ENCODE measurements at regions not wholly inside any gene's neighbourhood (a gene's known extent, or its start where the extent isn't known, plus 50 kb on each side); places are given as distances from the start of the nearest gene placed in this dataset.

DNA sequence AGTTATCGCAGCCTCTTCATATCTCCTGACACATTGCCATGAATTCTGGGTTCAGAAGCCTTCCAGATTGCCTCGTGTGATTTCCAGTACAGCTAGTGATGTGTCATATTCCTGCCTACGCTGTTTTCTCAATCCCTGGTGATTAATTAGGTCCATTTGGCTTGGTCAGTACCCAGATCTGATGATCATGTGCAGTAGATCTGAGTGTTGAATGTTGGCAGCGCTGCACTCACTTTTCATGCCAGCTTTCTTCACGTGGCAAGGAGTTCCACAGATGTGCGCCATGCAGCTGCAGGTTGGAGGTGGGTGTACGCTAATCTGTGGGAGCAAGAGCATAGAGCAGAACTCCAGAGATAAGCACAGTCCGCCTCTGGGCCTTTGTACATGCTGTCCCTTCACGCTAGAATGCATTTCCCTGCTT lies 86.9 kb upstream of the COL6A5 start:
- H3K27me3 ChIP-seq = no peaks in the 10 kb centered on the region
- H3K4me1 ChIP-seq = peaks cover 0 to 7% of the 10 kb centered on the region in 2 donors
- H3K4me3 ChIP-seq = no peak overlapping the region
- H3K9me3 ChIP-seq = no peaks in the 10 kb centered on the region
- no peaks in the 10 kb centered on the region for H3K36me3 ChIP-seq
- H3K27ac ChIP-seq = no peak overlapping the region
- DNase-seq (ENCODE audit: low spot score) = no peak
- TF ChIP-seq, protein P1, sequence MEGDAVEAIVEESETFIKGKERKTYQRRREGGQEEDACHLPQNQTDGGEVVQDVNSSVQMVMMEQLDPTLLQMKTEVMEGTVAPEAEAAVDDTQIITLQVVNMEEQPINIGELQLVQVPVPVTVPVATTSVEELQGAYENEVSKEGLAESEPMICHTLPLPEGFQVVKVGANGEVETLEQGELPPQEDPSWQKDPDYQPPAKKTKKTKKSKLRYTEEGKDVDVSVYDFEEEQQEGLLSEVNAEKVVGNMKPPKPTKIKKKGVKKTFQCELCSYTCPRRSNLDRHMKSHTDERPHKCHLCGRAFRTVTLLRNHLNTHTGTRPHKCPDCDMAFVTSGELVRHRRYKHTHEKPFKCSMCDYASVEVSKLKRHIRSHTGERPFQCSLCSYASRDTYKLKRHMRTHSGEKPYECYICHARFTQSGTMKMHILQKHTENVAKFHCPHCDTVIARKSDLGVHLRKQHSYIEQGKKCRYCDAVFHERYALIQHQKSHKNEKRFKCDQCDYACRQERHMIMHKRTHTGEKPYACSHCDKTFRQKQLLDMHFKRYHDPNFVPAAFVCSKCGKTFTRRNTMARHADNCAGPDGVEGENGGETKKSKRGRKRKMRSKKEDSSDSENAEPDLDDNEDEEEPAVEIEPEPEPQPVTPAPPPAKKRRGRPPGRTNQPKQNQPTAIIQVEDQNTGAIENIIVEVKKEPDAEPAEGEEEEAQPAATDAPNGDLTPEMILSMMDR (IDR thresholded peaks at IDR 0.05) = no peak

DNA sequence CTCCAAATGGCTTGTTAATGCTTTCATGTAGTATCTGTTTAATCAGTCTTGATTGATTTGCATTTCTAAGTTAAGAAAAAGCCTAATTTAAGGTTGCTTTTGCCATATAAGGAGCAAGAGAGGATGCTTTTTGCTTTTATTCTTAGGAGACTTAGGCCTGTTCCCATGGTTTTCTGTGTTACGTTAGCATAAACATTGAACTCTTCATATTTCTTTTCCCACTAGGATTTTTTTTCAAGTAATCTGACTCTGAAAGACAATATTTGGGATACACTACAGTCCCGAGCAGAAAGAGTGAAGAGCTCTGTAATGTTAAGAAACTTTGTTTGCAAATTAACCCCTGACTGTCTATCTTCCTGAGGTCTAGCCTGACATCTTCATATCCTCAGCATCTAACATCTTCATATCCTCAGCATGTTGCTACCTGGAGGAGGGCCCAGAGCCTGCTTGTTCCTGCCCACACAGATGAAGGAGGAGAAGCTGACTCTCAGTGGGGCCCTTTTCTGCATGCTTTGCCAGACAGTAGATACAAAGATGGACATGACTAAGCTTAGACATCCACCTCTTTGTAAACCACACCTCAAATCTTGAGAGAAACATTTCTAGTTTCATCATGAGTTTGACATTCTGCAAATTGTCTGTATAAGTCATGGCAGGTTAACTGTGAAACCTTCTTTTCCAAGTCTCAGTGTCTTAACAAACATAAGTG lies 86.2 kb upstream of the COL6A5 start:
- TF ChIP-seq, protein P1 (IDR thresholded peaks at IDR 0.05) = no peak
- no peak for DNase-seq (ENCODE audit: low spot score)
- no peak overlapping the region for H3K27ac ChIP-seq
- no peaks in the 10 kb centered on the region for H3K27me3 ChIP-seq
- no peaks in the 10 kb centered on the region for H3K9me3 ChIP-seq
- H3K4me3 ChIP-seq = no peak overlapping the region
- H3K36me3 ChIP-seq = no peaks in the 10 kb centered on the region
- H3K4me1 ChIP-seq = peaks cover 0 to 7% of the 10 kb centered on the region in 2 donors

DNA sequence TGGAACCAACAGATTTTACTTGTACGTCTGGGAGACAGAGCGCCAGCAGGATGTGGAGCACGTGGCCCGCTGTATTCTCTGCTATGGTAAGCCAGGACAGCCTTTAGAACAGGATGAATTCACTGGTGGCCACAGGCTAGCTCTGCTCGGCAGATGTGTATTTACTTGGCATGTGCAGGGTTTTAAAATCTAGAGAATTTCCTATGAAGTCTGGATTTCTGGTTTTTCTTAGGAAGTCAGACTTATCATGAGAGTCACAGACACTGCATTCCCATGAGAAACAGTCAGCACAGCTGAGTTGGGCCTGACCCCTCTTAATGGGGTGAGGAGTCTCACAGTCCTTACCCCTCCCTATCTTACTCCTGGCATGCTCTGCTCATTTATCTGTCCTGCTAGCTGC lies 84.6 kb upstream of the COL6A5 start:
- Histone ChIP-seq H3K9me3 (no peaks in the 10 kb centered on the region), H3K4me1 (peaks cover 0 to 7% of the 10 kb centered on the region in 2 donors), H3K27me3 (no peaks in the 10 kb centered on the region), H3K4me3 (no peak overlapping the region), H3K36me3 (no peaks in the 10 kb centered on the region), H3K27ac (no peak overlapping the region)
- no peak for DNase-seq (ENCODE audit: low spot score)
- TF ChIP-seq, protein P1 (IDR thresholded peaks at IDR 0.05) = no peak

DNA sequence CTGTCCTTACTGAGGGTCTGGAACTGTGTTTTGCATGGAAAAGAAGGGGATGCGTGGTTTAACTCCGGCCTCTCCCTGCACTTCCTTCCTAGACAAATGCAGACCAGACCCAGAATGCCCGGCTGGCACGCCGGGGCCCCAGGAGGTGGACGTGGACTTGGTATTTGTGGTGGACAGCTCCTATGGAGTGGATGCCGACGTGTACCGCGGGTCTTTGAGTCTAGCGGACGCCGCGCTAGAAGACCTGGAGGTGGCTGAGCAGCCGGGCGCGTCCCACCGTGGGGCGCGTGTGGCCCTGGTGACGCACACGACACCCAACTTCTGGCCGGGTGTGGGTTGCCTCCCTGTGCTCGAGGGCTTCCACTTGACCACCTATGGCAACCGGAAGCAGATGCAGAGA lies 81.8 kb upstream of the COL6A5 start:
- Histone ChIP-seq H3K27me3 (no peaks in the 10 kb centered on the region), H3K27ac (no peak overlapping the region), H3K4me3 (no peak overlapping the region), H3K36me3 (no peaks in the 10 kb centered on the region), H3K4me1 (peaks cover 0 to 7% of the 10 kb centered on the region in 2 donors), H3K9me3 (no peaks in the 10 kb centered on the region)
- TF ChIP-seq, protein P1 (IDR thresholded peaks at IDR 0.05) = no peak
- DNase-seq (ENCODE audit: low spot score) = no peak

DNA sequence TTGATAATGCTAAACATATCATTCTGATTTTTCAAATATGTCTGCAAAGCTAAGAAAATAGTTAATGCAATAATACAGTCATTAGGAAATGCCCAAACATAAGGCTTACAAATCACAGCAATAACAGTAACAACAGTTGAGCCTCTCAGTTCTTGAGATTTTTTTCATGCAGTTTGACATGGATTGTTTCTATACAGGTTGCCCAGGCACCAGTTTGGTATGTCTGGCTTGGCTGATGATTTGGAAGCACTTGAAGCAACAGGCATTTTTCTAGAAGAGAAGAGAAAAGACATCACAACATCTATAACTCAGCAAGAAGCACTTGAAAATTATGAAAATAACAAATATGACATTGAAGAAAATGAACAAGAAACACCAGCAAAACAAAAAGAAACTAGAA lies 78.7 kb upstream of the COL6A5 start:
- H3K4me3 ChIP-seq = no peak overlapping the region
- H3K36me3 ChIP-seq = no peaks in the 10 kb centered on the region
- no peaks in the 10 kb centered on the region for H3K27me3 ChIP-seq
- H3K4me1 ChIP-seq = no peaks in the 10 kb centered on the region
- H3K27ac ChIP-seq = no peak overlapping the region
- no peak for DNase-seq (ENCODE audit: low spot score)
- TF ChIP-seq, protein P1 (IDR thresholded peaks at IDR 0.05) = no peak
- H3K9me3 ChIP-seq = no peaks in the 10 kb centered on the region

All from right atrium auricular region (tissue), 2 donors.